ENCODE measurements at regions not wholly inside any gene's neighbourhood (a gene's known extent, or its start where the extent isn't known, plus 50 kb on each side); places are given as distances from the start of the nearest gene placed in this dataset.

DNA sequence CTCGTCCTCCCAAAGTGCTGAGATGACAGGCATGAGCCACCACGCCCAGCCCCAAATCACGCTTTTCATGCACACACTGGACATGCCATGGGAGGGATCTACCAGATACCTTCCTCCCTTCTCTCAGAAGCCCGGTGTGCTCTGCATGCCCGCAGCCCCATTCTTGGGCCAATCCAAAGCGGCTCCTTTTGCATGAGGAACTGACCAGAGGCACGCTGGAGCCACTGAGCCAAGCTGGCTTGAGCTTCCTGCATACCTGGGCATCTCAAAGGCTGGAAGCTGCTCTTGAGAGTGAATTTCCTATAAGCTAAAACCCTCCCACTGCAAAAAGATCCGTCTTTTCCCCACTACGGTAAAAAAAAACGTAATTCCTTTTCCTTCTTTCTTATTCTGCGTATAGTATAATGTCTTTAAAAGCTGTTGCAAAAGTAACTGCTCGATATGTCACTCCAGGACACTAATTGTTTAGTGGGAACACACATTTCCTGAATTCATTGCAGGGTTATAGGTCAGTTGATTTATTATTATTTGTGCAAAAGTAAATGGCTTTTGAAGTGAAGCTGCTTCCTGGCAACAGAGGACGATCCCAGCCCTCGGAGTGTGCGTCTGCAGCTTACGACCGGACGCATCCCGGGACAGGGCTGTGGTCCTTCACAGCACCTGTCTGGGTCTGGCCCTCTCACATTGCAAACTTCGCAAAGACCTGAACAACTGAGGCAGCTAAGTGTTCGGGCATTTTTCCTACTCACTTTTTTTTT, 61.8 kb upstream of the ETS2 start:
- DNase-seq: no peak

DNA sequence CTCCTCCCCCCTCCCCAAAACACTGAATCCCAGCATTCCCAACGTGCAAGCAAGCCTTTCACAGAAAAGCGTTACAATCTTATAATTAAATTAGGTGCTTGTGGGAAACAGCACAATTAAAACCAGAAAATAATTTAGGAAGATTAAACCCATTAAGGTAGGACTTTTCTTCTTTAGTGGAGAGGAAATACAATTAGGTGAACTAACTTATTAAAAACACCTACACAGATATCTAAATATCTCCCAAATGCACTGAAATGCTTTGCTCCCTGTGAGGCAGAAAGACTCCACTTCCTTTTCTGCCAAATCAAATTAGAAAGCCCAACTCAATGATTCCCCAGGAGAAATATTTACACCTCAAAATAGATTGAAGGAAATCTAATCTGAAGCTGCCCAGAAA, 60.9 kb upstream of the ETS2 start:
- DNase-seq: no peak

DNA sequence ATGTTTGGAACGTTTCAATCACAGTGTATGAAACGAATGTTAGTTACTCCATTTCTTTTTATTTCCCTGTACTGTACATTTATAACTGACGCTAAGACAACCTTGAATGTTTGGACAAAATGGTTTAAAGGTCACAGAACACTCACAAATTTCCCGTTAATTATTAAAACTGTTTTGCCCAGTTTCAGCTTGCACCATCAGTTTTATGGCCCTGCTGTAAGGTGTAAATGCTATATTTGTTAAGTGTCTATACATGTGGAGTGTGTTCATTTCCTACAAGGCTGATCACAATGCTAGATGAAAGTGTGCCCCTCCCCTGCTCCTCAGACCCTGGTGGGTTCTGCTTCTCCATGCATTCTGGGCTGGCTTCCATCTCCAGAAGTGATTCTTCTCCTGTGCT, 57.9 kb upstream of the ETS2 start:
- DNase-seq: no peak

DNA sequence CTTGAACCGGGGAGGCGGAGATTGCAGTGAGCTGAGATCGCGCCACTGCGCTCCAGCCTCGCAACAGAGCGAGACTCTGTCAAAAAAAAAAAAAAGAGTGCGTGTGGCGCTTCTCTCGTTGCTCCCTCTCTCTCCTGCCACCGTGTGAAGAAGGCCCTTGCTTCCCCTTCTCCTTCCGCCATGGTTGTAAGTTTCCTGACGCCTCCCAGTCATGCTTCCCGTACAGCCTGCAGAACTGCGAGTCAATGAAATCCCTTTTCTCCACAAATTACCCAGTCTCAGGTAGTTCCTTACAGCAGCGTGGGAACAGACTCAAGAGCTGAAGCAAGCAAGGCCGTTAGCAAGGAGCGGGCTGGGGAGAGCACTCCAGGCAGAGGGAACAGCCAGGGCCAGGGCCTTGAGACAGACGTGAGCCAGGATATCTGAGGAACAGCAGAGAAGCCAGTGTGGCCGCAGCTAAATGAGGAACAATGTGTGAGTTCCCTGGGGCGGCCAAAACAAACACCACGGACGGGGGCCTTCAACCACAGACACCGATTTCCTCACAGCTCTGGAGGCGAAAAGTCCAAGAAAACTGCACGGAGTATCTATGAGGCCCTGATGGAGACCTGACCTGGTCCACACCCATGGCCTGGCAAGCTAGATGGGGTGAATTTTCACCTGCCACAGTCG, 54.2 kb upstream of the ETS2 start:
- DNase-seq: no peak

DNA sequence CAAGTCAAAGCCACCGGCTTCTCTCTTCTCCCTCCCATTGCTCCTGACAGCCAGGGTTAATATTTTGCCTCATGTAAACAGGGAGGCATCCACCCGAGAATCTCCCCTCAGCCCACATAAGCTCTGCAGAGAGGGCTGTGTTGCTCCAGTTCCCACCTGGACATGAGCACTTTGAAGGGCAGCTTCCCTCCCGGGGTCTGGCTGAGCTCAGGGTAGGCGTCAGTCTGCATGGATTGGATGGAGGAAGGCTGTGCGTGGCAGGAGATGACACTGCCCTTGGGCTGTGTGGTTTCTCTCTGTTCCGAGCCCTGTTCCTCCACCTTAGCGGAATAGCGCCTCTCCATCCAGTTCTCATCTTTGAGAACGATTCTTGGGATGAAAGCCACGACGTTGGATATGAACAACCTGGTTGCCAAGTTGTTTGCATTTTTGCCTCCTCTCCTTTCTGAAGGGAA, 53.7 kb upstream of the ETS2 start:
- no peak for DNase-seq

DNA sequence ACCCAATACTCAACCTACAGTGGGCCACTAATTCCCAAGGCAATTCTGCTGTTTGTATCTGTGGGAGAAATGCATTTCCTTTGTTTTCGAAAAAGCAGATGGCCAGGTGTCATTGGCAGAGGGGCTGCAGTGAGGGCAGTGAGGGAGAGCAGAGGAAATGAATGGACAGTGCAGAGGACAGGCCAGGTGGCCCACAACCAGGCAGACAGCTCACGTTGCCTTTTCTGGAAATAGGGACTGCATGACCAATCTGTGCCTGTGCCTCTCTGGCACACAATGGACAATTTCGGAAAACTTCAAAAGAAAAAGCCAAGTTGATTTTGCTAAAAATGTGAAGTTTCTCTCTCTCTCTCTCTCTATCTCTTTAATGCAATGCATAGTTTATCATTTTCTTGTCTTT, 52.6 kb upstream of the ETS2 start:
- DNase-seq: no peak

DNA sequence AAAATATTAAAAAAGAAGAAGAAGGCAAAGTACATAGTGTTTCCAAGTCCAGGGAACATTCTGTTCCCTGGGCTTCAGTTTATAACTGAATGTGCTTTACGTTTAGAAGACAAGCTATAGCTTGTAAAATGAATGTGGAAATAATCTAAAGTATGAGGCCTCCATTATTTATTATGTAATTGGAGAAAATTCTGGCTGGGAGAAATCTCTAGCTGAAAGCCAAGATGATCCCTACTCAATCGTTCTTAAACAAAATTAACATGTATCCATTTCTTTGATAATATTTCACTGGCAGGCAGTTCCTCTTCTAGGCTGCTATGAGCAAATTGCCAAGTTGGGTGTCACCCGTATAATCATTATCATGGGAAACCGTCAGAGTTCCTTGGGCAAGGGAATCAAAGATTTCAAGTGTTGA, 52.2 kb upstream of the ETS2 start:
- DNase-seq: no peak
